Nephron (organoid): ENCODE measurements at regions not wholly inside any gene's neighbourhood (a gene's known extent, or its start where the extent isn't known, plus 50 kb on each side); places are given as distances from the start of the nearest gene placed in this dataset.

Source experiments
- H3K27ac Mint-ChIP-seq, 3 experiments: 2 replicates each; pipeline ENCODE4 v1.8.0; 2020; ENCODE audit warnings: mixed read lengths in 3 of 3, mild to moderate bottlenecking in 2 of 3, moderate library complexity in 1 of 3
- H3K27me3 Mint-ChIP-seq: 2 replicates; pipeline ENCODE4 v1.8.0; 2021; ENCODE audit warnings: low read depth, mild to moderate bottlenecking, moderate library complexity, mixed read lengths
- H3K36me3 Mint-ChIP-seq: 2 replicates; pipeline ENCODE4 v1.8.0; 2020; ENCODE audit warnings: low read depth, mixed read lengths
- H3K4me1 Mint-ChIP-seq: 2 replicates; pipeline ENCODE4 v1.8.0; 2020; ENCODE audit warnings: mixed read lengths
- H3K4me3 Mint-ChIP-seq, 3 experiments: 2 replicates each; pipeline ENCODE4 v1.8.0; 2020; ENCODE audit warnings: mild to moderate bottlenecking in 3 of 3, mixed read lengths in 3 of 3, moderate library complexity in 2 of 3
- H3K9me3 Mint-ChIP-seq: 2 replicates; pipeline ENCODE4 v1.8.0; 2020; ENCODE audit warnings: mixed read lengths
- TF ChIP-seq, protein P1 (sequence below), 3 experiments: fragments of 200-600 bp; sonication (generic); IDR thresholded peaks; one replicate each; pipeline ENCODE4 v1.5.0; 2021; ENCODE audit warnings: antibody characterized with exemption in 3 of 3; ENCODE audit not compliant: unreplicated experiment in 3 of 3

DNA sequence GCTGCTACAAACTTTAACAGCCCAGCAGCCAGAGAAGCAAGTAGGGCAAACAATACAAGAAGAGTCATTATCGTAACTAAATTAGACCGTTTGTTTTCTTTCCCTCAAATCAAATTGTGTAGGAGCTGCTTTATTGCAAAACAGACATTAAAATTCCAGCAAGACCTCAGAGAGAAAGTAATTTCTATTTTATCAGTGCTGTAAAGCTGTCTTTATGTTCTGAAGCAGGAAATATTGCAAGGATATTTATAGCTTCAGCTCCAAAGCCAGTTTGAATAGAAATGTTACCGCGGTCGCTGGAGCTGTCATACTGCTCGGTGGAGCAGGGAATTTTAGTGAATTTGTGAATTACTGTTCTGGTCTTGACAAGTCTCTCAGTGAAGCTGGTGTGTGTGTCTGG is 503.8 kb upstream of the PLXNA2 start:
- TF ChIP-seq, protein P1, sequence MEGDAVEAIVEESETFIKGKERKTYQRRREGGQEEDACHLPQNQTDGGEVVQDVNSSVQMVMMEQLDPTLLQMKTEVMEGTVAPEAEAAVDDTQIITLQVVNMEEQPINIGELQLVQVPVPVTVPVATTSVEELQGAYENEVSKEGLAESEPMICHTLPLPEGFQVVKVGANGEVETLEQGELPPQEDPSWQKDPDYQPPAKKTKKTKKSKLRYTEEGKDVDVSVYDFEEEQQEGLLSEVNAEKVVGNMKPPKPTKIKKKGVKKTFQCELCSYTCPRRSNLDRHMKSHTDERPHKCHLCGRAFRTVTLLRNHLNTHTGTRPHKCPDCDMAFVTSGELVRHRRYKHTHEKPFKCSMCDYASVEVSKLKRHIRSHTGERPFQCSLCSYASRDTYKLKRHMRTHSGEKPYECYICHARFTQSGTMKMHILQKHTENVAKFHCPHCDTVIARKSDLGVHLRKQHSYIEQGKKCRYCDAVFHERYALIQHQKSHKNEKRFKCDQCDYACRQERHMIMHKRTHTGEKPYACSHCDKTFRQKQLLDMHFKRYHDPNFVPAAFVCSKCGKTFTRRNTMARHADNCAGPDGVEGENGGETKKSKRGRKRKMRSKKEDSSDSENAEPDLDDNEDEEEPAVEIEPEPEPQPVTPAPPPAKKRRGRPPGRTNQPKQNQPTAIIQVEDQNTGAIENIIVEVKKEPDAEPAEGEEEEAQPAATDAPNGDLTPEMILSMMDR (IDR thresholded peaks at IDR 0.05; ENCODE audit: unreplicated experiment in 3 of 3), result no peak
- peaks cover 3% of the 10 kb centered on the region for H3K27me3 Mint-ChIP-seq
- peak overlapping the region; percentile 59 to 83 (median 79) for H3K27ac Mint-ChIP-seq
- H3K9me3 Mint-ChIP-seq, result peaks cover 12% of the 10 kb centered on the region
- H3K4me3 Mint-ChIP-seq, result peak overlapping the region in 2 of 3 experiments; percentile 13 to 17
- H3K36me3 Mint-ChIP-seq, result no peaks in the 10 kb centered on the region
- peaks cover 17% of the 10 kb centered on the region for H3K4me1 Mint-ChIP-seq

- Mint-ChIP-seq H3K36me3 (no peaks in the 10 kb centered on the region), H3K4me1 (peaks cover 17% of the 10 kb centered on the region), H3K27ac (peak overlapping the region; percentile 59 to 83 (median 79)), H3K9me3 (peaks cover 12% of the 10 kb centered on the region), H3K4me3 (peak overlapping the region in 2 of 3 experiments; percentile 13 to 17), H3K27me3 (peaks cover 3% of the 10 kb centered on the region)
- TF ChIP-seq, protein P1 (IDR thresholded peaks at IDR 0.05; ENCODE audit: unreplicated experiment in 3 of 3), result no peak
These were observed 504.4 kb upstream of the PLXNA2 start for GRCh38 chr1:208748387-208749165.

GRCh38 chr1:208756339-208756981 is 512.3 kb upstream of the PLXNA2 start:
- Mint-ChIP-seq H3K4me1 (no peaks in the 10 kb centered on the region), H3K27ac (no peak overlapping the region), H3K36me3 (no peaks in the 10 kb centered on the region), H3K4me3 (no peak overlapping the region), H3K27me3 (peaks cover 4% of the 10 kb centered on the region), H3K9me3 (no peaks in the 10 kb centered on the region)
- TF ChIP-seq, protein P1 (IDR thresholded peaks at IDR 0.05; ENCODE audit: unreplicated experiment in 3 of 3), result no peak

- Mint-ChIP-seq H3K9me3 (no peaks in the 10 kb centered on the region), H3K27ac (no peak overlapping the region), H3K36me3 (no peaks in the 10 kb centered on the region), H3K4me3 (no peak overlapping the region), H3K27me3 (peaks cover 4% of the 10 kb centered on the region), H3K4me1 (no peaks in the 10 kb centered on the region)
- TF ChIP-seq, protein P1 (IDR thresholded peaks at IDR 0.05; ENCODE audit: unreplicated experiment in 3 of 3), result no peak
These were observed 513.7 kb upstream of the PLXNA2 start for GRCh38 chr1:208757846-208758245.

DNA sequence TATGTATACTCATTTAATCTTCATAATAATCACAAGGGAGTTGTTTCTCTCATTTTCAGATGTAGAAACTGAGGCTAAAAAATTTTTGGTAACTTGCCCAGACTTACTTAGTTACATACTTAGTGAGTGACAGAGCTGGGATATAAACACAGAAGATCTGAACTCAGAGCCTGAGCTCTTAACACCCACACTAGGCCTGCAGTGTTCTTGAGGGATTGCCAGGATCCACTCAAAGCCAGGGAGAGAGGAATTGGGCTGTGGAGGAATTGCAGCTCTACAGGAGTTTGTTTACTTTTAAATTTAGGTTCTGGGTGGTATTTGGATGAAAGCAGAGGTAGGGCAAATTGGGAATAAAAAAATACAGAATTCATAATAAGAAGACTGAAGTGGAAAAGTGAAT is 515.1 kb upstream of the PLXNA2 start:
- Mint-ChIP-seq H3K27ac (peak overlapping the region in 1 of 3 experiments; percentile 31), H3K36me3 (no peaks in the 10 kb centered on the region), H3K4me1 (no peaks in the 10 kb centered on the region), H3K4me3 (no peak overlapping the region), H3K27me3 (peaks cover 4% of the 10 kb centered on the region), H3K9me3 (no peaks in the 10 kb centered on the region)
- TF ChIP-seq, protein P1 (IDR thresholded peaks at IDR 0.05; ENCODE audit: unreplicated experiment in 3 of 3), result no peak
